NCI-H524 treated with DMSO at 0.1 percent for 48 hours (cell line): ENCODE measurements at regions not wholly inside any gene's neighbourhood (a gene's known extent, or its start where the extent isn't known, plus 50 kb on each side); places are given as distances from the start of the nearest gene placed in this dataset.

Source experiments
- DNase-seq: peaks from one replicate; lab custom pipeline; 2025; lab: John Stamatoyannopoulos, UW

- no peak for DNase-seq
Measured at GRCh38 chr14:95382747-95383146, 63.0 kb upstream of the CLMN start.

GRCh38 chr14:95381726-95382125 is 62.0 kb upstream of the CLMN start:
- no peak for DNase-seq

GRCh38 chr14:95380350-95381042 is 60.8 kb upstream of the CLMN start:
- DNase-seq: no peak

- DNase-seq: no peak
Measured at GRCh38 chr14:95379634-95380033, 59.9 kb upstream of the CLMN start.

- no peak for DNase-seq
Measured at GRCh38 chr14:95375539-95376109, 55.9 kb upstream of the CLMN start.

GRCh38 chr14:95374239-95374997 is 54.7 kb upstream of the CLMN start:
- no peak for DNase-seq

GRCh38 chr14:95370076-95370475 is 50.4 kb upstream of the CLMN start:
- DNase-seq: no peak
